Skin epidermis (tissue), 12 donors: ENCODE measurements at regions not wholly inside any gene's neighbourhood (a gene's known extent, or its start where the extent isn't known, plus 50 kb on each side); places are given as distances from the start of the nearest gene placed in this dataset.

ENCODE experiments used
- H3K27ac ChIP-seq, 21 experiments: fragments of 200-600 bp; sonication (generic) in 11 of 21; one replicate each; pipeline ENCODE4 v1.5.0; 2020; ENCODE audit warnings: mild to moderate bottlenecking in 3 of 21, inconsistent platforms in 2 of 21, moderate library complexity in 2 of 21
- H3K4me3 ChIP-seq, 7 experiments: fragments of 200-600 bp; sonication (generic) in 2 of 7; one replicate each; pipeline ENCODE4 v1.5.0; 2020; ENCODE audit warnings: inconsistent platforms in 2 of 7, mild to moderate bottlenecking in 2 of 7, moderate library complexity in 1 of 7

- H3K4me3 ChIP-seq = no peak overlapping the region
These were observed 115.2 kb upstream of the TSPAN5 start for GRCh38 chr4:98773638-98774037.

GRCh38 chr4:98771959-98772632, 113.7 kb upstream of the TSPAN5 start:
- no peak overlapping the region for H3K27ac ChIP-seq
- no peak overlapping the region for H3K4me3 ChIP-seq

More at GRCh38 chr4:98773638-98774037, 115.2 kb upstream of the TSPAN5 start:
- no peak overlapping the region for H3K27ac ChIP-seq

GRCh38 chr4:98765771-98766170, 107.4 kb upstream of the TSPAN5 start:
- Histone ChIP-seq H3K4me3 (no peak overlapping the region), H3K27ac (no peak overlapping the region)

GRCh38 chr4:98758182-98758581, 99.8 kb upstream of the TSPAN5 start:
- Histone ChIP-seq H3K4me3 (no peak overlapping the region), H3K27ac (no peak overlapping the region)

- no peak overlapping the region for H3K27ac ChIP-seq
These were observed 96.3 kb upstream of the TSPAN5 start for GRCh38 chr4:98754736-98755135.

GRCh38 chr4:98749206-98749605, 90.8 kb upstream of the TSPAN5 start:
- H3K27ac ChIP-seq = no peak overlapping the region

More at GRCh38 chr4:98754736-98755135, 96.3 kb upstream of the TSPAN5 start:
- H3K4me3 ChIP-seq = no peak overlapping the region

GRCh38 chr4:98748609-98749008, 90.2 kb upstream of the TSPAN5 start:
- no peak overlapping the region for H3K4me3 ChIP-seq
- H3K27ac ChIP-seq = no peak overlapping the region

More at GRCh38 chr4:98749206-98749605, 90.8 kb upstream of the TSPAN5 start:
- H3K4me3 ChIP-seq = no peak overlapping the region

- Histone ChIP-seq H3K4me3 (no peak overlapping the region), H3K27ac (no peak overlapping the region)
These were observed 89.1 kb upstream of the TSPAN5 start for GRCh38 chr4:98747393-98748091.

- H3K27ac ChIP-seq = no peak overlapping the region
- no peak overlapping the region for H3K4me3 ChIP-seq
These were observed 88.5 kb upstream of the TSPAN5 start for GRCh38 chr4:98746936-98747335.

- Histone ChIP-seq H3K4me3 (no peak overlapping the region), H3K27ac (no peak overlapping the region)
These were observed 88.1 kb upstream of the TSPAN5 start for GRCh38 chr4:98746530-98746929.

GRCh38 chr4:98745366-98745765, 87.0 kb upstream of the TSPAN5 start:
- Histone ChIP-seq H3K4me3 (no peak overlapping the region), H3K27ac (no peak overlapping the region)

GRCh38 chr4:98744372-98745150, 86.2 kb upstream of the TSPAN5 start:
- no peak overlapping the region for H3K4me3 ChIP-seq
- no peak overlapping the region for H3K27ac ChIP-seq

GRCh38 chr4:98741952-98742351, 83.5 kb upstream of the TSPAN5 start:
- Histone ChIP-seq H3K4me3 (no peak overlapping the region), H3K27ac (no peak overlapping the region)

GRCh38 chr4:98739751-98740150, 81.3 kb upstream of the TSPAN5 start:
- H3K27ac ChIP-seq = no peak overlapping the region
- H3K4me3 ChIP-seq = no peak overlapping the region

- no peak overlapping the region for H3K27ac ChIP-seq
- no peak overlapping the region for H3K4me3 ChIP-seq
These were observed 75.2 kb upstream of the TSPAN5 start for GRCh38 chr4:98733601-98734000.

GRCh38 chr4:98728871-98729270, 70.5 kb upstream of the TSPAN5 start:
- Histone ChIP-seq H3K27ac (peak overlapping the region in 1 of 21 experiments; percentile 6), H3K4me3 (no peak overlapping the region)

- peak overlapping the region in 1 of 21 experiments; percentile 6 for H3K27ac ChIP-seq
- H3K4me3 ChIP-seq = no peak overlapping the region
These were observed 70.0 kb upstream of the TSPAN5 start for GRCh38 chr4:98728433-98728832.

GRCh38 chr4:98722000-98722399, 63.6 kb upstream of the TSPAN5 start:
- H3K27ac ChIP-seq = no peak overlapping the region

GRCh38 chr4:98720871-98721480, 62.6 kb upstream of the TSPAN5 start:
- no peak overlapping the region for H3K27ac ChIP-seq
- H3K4me3 ChIP-seq = no peak overlapping the region

More at GRCh38 chr4:98722000-98722399, 63.6 kb upstream of the TSPAN5 start:
- no peak overlapping the region for H3K4me3 ChIP-seq

- H3K27ac ChIP-seq = no peak overlapping the region
- H3K4me3 ChIP-seq = no peak overlapping the region
These were observed 58.4 kb upstream of the TSPAN5 start for GRCh38 chr4:98716796-98717195.
